ENCODE measurements at regions not wholly inside any gene's neighbourhood (a gene's known extent, or its start where the extent isn't known, plus 50 kb on each side); places are given as distances from the start of the nearest gene placed in this dataset.
"Not testable (repeated sequence)": the region's sequence is repeated elsewhere in the genome, so short reads cannot be mapped to it uniquely, and the experiment has no call there.

DNA sequence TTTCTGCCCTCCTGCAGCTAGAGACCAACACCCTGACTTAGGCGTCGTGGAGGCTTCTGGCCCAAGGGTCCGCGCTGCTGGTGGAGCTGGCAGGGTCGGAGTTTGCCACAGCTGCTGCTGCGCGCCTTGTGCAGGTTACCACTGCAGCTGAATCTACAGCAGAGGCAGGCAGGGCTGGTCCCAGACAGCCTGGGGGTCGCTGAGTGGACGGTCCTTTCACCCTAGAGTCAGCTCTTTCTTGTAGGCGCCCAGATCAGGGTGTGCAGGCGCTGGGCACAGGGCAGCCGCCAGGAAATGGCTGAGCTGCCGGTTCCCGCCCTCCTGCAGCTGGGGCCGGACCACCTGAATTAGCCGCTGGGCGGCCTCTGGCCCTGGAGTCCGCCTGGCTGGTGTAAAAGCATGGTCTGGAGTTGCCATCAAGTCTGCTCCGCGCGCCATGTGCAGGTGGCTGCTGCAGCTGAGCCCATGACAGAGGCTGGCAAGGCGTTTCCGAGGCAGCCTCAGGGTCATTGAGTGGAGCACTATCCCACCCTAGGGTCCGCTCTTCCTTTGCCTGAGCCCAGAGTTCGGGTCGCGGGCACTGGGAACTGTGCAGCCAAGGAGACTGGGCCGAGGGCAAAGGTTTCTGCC is 144.3 kb downstream of the CCDC74A start:
- not testable (repeated sequence) for DNase-seq (ENCODE audit: low read depth)

DNA sequence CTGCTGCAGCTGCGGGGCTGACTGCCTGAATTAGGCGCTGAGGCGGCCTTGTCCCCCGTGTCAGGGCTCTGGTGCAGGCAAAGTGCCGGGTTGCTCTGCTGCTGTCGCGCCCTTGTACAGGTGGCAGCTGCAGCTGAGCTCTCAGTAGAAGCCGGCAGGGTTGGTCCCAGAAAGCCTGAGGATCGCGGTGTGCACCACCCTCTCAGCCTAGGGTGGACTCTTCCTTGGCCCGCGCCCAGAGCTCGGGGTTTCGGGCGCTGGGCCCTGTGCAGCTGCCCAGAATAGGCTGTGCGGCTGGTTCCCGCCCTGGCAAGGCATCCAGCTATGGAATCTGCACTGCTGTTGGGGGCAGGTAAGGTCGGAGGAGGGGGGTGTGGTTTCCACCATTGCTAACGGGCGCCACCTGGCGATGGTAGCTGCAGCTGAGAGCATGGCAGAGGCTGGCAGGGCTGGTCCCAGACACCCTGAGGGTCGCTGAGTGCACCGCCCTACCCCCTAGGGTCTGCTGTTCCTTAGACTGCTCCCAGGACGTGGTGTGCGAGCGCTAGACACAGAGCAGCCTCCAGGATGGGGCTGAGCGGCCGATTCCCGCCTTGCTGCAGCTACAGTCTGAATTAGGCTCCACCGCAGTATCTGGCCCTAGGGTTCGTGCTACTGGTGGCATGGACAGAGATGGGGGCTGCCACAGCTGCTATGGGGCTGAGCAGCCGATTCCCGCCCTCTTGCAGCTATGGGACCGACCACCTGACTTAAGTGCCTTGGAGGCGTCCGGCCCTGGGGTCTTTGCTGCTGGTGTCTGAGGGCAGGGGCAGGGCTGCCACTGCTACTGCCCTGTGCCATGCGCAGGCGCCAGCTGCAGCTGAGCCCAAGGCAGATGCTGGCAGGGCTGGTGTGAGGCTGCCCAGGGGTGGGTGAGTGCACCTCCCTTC is 145.0 kb downstream of the CCDC74A start:
- DNase-seq (ENCODE audit: low read depth): peak; percentile 76

- DNase-seq (ENCODE audit: low read depth): peak; percentile 75
These were observed 145.9 kb downstream of the CCDC74A start for GRCh38 chr2:131673400-131674173.

GRCh38 chr2:131674174-131674507 is 146.5 kb downstream of the CCDC74A start:
- no peak for DNase-seq (ENCODE audit: low read depth)

- not testable (repeated sequence) for DNase-seq (ENCODE audit: low read depth)
These were observed 154.0 kb downstream of the CCDC74A start for GRCh38 chr2:131681611-131682121.

DNA sequence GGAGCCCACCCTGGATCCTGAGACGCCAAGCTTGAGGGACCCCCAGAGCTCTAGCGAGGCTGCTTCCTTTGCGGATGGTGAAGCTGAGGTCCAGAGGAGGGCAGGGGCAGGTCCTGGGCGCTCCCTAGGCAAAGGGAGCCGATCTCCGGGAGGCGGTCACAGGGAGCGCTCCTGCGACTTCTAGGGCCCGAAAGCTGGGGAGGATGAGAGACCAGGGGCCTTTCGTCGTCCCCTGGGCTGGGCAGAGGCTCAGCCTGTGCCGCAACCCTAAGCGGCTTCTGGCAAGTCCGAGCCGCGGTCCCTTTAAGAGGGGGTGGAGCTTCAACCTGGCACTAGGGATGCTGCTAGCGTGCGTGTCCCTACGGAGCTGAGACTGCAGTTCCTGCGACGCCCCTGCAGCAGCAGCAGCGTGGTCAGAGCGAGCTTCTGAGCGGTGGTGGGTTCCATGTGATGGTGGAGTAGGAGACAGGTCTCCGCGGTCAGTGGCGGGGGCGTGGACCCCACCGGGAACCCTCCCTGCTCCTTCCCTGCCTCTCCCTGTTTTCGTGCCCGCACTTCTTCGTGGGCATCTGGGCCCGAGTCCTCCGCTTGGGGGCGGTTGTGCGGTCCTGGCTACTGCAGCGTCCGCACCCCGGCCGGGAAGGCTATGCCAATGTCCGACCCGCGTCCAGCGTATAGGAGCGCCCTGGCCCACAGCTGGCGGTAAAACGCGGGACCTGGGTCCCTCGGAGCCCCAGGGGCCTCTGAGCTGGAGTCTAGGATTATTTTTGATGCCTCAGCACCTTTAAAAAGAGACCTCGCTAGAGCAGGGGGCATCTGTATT is 154.6 kb downstream of the CCDC74A start:
- peak; percentile 91 for DNase-seq (ENCODE audit: low read depth)

- peak; percentile 46 for DNase-seq (ENCODE audit: low read depth)
These were observed 155.2 kb downstream of the CCDC74A start for GRCh38 chr2:131682945-131683330.

DNA sequence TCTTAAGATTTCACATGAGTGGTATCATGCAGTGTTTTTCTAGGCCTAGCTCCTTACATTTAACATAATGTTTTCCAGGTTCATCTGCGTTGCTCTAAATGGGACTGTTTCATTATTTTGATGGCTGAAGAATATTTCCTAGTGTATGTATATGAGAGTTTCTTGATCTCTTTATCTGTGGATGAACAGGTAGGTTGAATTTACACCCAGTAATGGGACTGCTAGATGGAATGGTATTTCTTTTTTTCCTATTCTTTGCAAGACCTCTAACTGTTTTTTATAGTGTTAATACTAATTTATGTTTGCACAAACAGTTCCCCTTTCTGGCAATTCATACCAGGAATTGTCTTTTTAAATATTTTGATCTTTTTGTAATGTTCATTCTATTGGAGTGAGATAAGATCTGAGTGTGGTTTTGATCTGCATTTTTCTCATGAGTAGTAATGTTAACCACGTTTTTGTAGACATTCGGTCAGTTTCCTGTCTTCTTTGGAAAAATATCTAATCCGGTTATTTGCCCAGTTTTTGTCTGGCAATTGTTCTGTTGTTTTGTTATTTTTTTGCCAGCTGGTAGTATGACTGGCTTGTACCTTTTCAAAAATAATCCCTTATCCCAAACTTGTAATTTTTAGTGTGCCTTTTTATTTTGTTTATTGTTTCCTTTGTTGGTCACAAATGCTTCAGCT is 157.1 kb downstream of the CCDC74A start:
- DNase-seq (ENCODE audit: low read depth): peak; percentile 84

DNA sequence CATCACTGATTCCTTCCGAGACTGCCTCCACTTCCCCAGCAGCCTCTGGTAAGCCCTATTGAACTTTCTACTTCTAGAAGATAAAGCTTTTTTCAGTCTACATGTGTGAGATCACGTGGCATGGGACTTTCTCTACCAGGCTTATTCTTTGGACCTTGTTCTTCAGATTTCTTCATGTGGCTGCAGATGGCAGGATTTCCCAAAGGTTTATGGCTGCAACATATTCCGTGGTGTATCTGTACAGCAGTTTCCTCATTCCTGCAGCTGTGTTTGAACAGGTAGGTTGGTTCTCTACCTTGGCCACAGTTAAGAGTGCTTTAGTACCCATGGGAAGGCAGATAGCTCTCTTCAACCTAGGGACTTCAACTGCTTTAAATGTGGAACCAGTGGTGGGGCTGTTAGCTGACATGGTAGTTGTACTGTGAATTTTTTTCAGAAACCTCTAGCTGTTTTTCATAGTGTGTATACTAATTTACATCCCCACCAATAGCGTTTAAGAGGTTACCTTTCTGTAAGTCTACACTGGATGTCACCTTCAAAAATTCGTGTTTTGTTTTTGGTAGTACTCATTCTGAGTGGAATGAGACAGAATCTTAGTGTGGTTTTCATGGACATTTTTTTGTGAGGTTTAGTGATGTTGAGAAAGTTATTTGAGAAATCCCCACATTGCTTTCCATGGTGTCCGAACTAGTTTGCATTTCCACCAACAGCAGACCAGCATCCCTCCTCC is 158.6 kb downstream of the CCDC74A start:
- DNase-seq (ENCODE audit: low read depth): peak; percentile 40

- DNase-seq (ENCODE audit: low read depth): peak; percentile 20
These were observed 159.2 kb downstream of the CCDC74A start for GRCh38 chr2:131686894-131687238.

GRCh38 chr2:131689066-131689465 is 161.4 kb downstream of the CCDC74A start:
- DNase-seq (ENCODE audit: low read depth): not testable (repeated sequence)

GRCh38 chr2:131711268-131711667 is 183.6 kb downstream of the CCDC74A start:
- DNase-seq (ENCODE audit: low read depth): not testable (repeated sequence)

DNA sequence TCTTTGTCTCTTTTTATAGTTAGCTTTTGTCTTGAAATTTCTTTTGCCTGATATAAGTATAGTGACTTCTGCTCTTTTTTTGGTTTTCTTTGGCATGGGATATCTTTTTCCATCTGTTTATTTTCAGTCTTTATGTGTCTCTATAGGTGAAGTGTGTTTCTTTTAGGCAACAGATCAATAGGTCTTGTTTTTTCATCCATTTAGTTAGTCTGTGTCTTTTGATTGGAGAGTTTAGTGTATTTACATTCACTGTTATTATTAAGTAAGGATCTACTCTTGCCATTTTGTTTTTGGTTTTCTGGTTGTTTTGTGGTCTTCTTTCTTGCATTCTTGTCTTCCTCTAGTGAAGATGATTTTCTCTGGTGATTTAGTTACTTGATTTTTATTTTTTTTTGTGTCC is 190.2 kb downstream of the CCDC74A start:
- DNase-seq (ENCODE audit: low read depth): not testable (repeated sequence)

- DNase-seq (ENCODE audit: low read depth): not testable (repeated sequence)
These were observed 193.5 kb downstream of the CCDC74A start for GRCh38 chr2:131721163-131721562.

GRCh38 chr2:131722256-131722655 is 194.6 kb downstream of the CCDC74A start:
- not testable (repeated sequence) for DNase-seq (ENCODE audit: low read depth)

- no peak for DNase-seq (ENCODE audit: low read depth)
These were observed 196.3 kb downstream of the CCDC74A start for GRCh38 chr2:131724019-131724418.

- not testable (repeated sequence) for DNase-seq (ENCODE audit: low read depth)
These were observed 200.8 kb downstream of the CCDC74A start for GRCh38 chr2:131728451-131728850.

GRCh38 chr2:131733530-131733929 is 205.8 kb downstream of the CCDC74A start:
- not testable (repeated sequence) for DNase-seq (ENCODE audit: low read depth)

DNA sequence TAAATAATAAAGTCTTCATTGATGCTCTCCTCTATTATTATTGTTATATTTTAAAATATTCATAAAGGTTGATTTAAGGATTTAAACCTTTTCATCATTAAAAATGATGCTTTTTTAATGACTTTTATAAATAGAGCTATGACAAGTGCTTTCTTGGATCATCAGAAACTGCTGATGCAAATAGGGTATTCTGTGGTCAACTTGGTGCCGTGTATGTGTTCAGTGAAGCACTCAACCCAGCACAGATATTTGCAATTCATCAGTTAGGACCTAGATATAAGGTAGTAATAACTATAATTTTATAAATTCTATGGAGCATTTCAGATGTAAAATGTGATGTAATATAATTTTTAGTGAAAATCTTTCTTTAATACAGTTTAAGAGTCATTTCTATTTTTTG is 208.7 kb downstream of the CCDC74A start:
- DNase-seq (ENCODE audit: low read depth): not testable (repeated sequence)

GRCh38 chr2:131738533-131738932 is 210.8 kb downstream of the CCDC74A start:
- DNase-seq (ENCODE audit: low read depth): not testable (repeated sequence)

All from RPMI7951 (cell line).